KBM-7 (cell line): ENCODE measurements at regions not wholly inside any gene's neighbourhood (a gene's known extent, or its start where the extent isn't known, plus 50 kb on each side); places are given as distances from the start of the nearest gene placed in this dataset.
"Not testable (repeated sequence)": the region's sequence is repeated elsewhere in the genome, so short reads cannot be mapped to it uniquely, and the experiment has no call there.

Experiments used
- DNase-seq: peaks from one replicate; pipeline ENCODE4 v3.0.0-alpha.2; 2015
- in situ Hi-C: fragments of 300-500 bp; cut with MboI; formaldehyde crosslinking; loops from 2 replicates; pipeline ENCODE4 v1.14.3; 2020; ENCODE audit warnings: low sequenced_read_pairs, low pct_unique_long_range_greater_than_20kb, mixed read lengths

- in situ Hi-C loops: no loop called here
- no peak for DNase-seq
These were observed 487.7 kb upstream of the CDH4 start for GRCh38 chr20:60764328-60764727.

DNA sequence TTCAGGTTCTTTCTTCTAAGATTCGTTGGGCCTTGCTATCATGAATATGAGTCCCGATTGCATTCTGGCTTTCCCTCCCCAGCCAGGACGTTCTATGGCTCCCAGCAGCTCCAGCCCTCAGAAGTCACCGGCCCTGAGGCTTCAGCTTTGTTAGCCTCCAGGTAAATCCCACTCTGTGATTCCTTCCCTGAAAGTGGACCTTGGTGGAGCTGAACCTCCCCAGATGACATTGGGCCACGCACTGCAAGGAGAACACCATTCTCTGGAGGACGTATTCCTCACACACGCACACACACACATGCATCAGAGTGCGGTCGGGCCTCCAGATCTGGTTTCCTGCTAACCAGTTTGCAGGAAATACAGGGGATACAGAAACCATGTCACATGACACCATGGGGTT lies 487.3 kb upstream of the CDH4 start:
- no peak for DNase-seq
- in situ Hi-C loops: no loop called here

- in situ Hi-C loops: no loop called here
- no peak for DNase-seq
These were observed 486.1 kb upstream of the CDH4 start for GRCh38 chr20:60765821-60766403.

DNA sequence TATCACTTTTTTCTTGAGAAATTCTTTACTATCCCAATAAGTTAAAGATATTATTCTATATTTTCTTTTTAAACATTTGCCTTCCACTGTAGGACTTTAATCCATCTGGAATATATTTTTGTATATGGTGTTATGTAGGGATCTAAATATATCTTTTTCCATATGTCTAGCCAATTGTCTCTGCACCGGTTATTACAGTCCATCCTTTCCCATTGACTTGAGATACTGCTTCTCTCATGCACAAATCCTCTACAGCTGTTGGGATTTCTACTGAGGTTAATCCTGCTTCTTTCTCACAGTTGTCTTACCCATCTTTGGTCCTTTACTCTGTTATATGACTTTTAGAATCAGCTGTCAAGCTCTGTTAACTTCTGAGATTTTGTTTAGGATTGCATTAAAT lies 483.8 kb upstream of the CDH4 start:
- DNase-seq: no peak
- in situ Hi-C loops: no loop called here

DNA sequence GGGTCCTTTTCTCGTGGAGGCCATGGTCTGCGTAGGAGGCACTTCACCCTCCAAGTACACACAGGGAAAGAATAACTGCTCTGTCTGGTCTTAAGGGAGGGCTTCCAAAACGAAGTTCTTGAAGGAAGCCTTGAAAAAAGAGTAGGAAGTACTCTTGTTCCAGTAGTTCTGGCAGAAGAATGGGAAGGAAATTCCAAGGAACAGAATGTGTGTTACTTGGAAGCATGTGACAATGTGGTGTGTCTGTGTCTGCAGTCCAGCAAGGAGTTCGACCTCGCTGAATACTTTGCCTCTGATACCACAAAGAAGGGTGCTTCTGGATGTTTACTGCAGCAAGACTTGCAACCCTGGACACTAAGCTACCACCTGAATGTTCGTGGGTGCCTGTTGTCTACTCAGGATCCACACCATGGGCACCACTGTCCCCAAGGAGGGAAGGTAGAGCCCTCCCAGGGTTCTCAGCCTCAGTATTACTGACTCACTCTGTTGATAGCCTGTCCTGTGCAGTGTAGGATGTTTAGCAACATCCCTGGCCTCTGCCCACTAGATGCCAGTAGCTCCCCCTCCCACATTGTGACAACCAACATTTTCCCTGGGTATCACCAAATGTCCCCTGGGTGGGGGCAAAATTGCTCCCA lies 471.6 kb upstream of the CDH4 start:
- in situ Hi-C loops: no loop called here
- DNase-seq: no peak

DNA sequence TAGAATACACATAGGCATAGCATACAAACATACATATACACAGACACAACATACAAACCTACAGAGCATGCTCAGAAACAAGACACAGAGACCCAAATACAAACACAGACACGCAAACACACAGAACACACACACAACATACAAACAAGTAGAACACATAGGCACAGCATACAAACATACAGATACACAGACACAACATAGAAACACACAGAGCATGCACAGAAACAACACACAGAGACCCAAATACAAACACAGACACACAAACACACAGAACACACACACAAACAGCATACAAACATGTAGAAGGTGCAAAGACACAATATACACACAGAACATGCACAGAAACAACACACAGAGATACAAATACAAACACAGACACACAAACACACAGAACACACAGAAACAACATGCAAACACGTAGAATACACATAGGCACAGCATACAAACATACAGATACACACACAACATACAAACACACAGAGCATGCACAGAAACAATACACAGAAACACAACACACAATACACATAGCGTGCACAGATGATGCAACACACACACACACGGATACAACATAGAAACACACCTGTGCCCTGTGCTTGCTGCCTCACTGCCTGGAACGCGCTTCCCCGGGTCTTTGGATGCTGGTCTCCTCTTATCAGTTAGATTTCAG lies 469.0 kb upstream of the CDH4 start:
- in situ Hi-C loops: no loop called here
- DNase-seq: no peak

GRCh38 chr20:60785301-60785700 lies 466.8 kb upstream of the CDH4 start:
- in situ Hi-C loops: no loop called here
- DNase-seq: no peak

DNA sequence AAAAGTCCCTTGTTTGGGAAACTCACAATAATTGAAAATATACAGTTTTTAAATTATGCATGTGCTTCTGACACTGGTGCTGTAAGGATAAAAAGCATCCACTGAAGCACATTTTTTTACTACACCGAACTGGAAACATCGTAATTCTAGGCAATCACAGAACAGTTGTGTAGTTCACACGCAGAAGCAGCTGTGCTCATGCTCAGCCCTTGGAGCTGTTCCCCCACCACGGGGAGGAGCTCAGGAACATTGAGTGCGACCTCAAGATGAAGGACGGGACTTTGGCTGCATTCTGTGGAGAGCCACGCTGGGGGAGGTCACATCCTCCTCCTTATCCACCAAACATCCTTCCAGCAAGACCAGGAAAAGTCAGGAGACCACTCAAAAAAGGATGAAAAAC lies 466.3 kb upstream of the CDH4 start:
- in situ Hi-C loops: no loop called here
- no peak for DNase-seq

GRCh38 chr20:60786686-60787217 lies 465.3 kb upstream of the CDH4 start:
- in situ Hi-C loops: no loop called here
- DNase-seq: no peak

GRCh38 chr20:60787276-60787675 lies 464.8 kb upstream of the CDH4 start:
- no peak for DNase-seq
- in situ Hi-C loops: no loop called here

DNA sequence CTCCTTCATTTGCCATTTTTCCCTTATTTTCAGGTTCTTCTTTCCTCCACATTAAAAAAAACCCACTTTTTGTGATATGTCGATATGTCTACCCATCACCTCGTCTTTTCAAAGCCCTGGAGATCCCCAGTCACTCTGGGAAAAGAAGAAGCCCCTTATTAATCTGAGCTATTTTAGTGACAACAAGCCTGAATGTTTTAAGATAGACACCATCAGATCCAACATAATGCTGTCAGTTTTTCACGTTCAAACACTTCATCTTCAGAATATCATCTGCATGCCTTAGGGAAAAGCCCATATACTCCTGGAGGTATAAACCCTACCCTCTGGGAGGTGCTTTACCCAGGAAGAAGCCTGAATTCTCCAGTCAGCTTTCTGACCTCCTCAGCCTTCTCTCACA lies 464.0 kb upstream of the CDH4 start:
- DNase-seq: no peak
- in situ Hi-C loops: no loop called here

GRCh38 chr20:60789399-60789798 lies 462.7 kb upstream of the CDH4 start:
- no peak for DNase-seq

DNA sequence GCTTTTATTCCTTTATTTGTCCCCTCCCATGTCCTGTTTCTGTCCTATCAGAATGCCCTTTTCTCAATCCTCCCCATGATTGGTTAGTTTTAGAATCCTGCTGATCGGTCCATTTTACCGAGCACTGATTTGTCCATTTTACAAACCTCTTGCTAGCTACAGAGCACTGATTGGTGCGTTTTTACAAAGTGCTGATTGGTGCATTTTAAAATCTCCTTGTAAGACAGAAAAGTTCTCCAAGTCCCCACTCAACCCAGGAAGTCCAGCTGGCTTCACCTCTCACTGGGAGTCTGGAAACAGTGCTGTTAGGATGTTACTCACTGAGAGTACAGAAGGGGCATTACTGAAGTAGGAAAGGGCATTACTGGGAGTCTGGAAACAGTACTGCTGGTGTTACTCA lies 461.7 kb upstream of the CDH4 start:
- DNase-seq, in situ Hi-C loops: not testable (repeated sequence)

More at GRCh38 chr20:60789399-60789798, 462.7 kb upstream of the CDH4 start:
- in situ Hi-C loops: no loop called here

GRCh38 chr20:60791823-60792222 lies 460.2 kb upstream of the CDH4 start:
- in situ Hi-C loops: no loop called here
- DNase-seq: no peak

DNA sequence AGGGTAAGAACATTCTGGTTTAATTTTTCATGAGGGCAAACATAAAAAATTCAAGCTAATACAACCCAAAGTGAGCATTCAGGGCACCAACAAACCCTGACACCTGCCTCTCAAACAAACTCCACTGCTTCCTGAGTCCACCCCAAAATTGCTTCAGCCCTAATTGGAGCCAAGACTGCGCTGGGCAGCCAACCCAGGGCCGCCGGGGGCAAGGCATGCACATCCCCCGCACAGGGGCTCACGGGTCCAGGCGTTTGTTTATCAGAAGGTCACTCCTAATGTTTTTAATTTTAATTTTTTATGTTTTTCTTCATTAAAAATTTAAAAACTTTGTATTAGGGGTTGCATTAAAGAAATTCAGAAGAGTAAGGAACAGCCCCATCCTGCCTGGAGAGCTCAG lies 459.1 kb upstream of the CDH4 start:
- DNase-seq: no peak
- in situ Hi-C loops: no loop called here

DNA sequence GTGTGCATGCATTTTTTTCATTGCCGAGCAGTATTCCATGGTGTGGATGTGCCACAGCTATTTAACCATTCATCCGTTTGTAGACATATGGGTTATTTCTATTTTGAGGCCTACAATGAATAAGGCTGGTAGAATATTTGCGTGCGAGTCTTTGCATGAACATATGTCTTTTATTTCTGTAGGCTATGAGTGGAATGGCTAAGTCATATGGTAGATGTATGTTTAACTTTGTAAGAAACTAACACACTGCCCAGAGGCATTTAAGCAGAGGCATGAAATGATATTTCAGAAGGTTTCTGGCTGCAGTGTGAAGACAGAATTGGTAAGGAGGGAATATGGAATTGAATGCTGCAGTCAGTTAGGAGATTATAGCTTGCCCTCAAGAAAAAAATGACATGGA lies 457.4 kb upstream of the CDH4 start:
- no peak for DNase-seq
- in situ Hi-C loops: no loop called here

- in situ Hi-C loops: no loop called here
- no peak for DNase-seq
These were observed 456.4 kb upstream of the CDH4 start for GRCh38 chr20:60795651-60796050.

GRCh38 chr20:60800185-60800584 lies 451.9 kb upstream of the CDH4 start:
- in situ Hi-C loops: no loop called here
- no peak for DNase-seq

- DNase-seq: no peak
- in situ Hi-C loops: no loop called here
These were observed 449.4 kb upstream of the CDH4 start for GRCh38 chr20:60802676-60803075.

- no peak for DNase-seq
- in situ Hi-C loops: no loop called here
These were observed 448.6 kb upstream of the CDH4 start for GRCh38 chr20:60803335-60804055.
